MM.1S (cell line): ENCODE measurements at regions not wholly inside any gene's neighbourhood (a gene's known extent, or its start where the extent isn't known, plus 50 kb on each side); places are given as distances from the start of the nearest gene placed in this dataset.

Experiments used
- DNase-seq: peaks from one replicate; pipeline ENCODE4 v3.0.0-alpha.2; 2015
- H2AFZ ChIP-seq: fragments of 300-600 bp; sonication (generic); 2 replicates; pipeline ENCODE4 v1.6.0; 2016; ENCODE audit warnings: antibody characterized with exemption, low read length
- H3F3A ChIP-seq: fragments of 300-600 bp; sonication (generic); 2 replicates; pipeline ENCODE4 v1.6.1; 2016; ENCODE audit warnings: mild to moderate bottlenecking, antibody characterized with exemption, low read length, moderate library complexity, mixed read lengths; ENCODE audit not compliant: insufficient read depth
- H3K27ac ChIP-seq: fragments of 300-600 bp; sonication (generic); 2 replicates; pipeline ENCODE4 v1.5.1; 2016; ENCODE audit warnings: mild to moderate bottlenecking, low read length
- H3K27me3 ChIP-seq: fragments of 300-600 bp; sonication (generic); replicated peaks from 2 replicates; pipeline ENCODE4 v1.6.0; 2016; ENCODE audit warnings: low read length; ENCODE audit not compliant: insufficient read depth
- H3K36me3 ChIP-seq: fragments of 300-600 bp; sonication (generic); replicated peaks from 2 replicates; pipeline ENCODE4 v1.6.1; 2016; ENCODE audit warnings: mild to moderate bottlenecking, low read length, mixed read lengths; ENCODE audit not compliant: insufficient read depth
- H3K4me1 ChIP-seq: fragments of 300-600 bp; sonication (generic); 2 replicates; pipeline ENCODE4 v1.6.1; 2016; ENCODE audit warnings: low read length, mixed read lengths
- H3K4me2 ChIP-seq: fragments of 300-600 bp; sonication (generic); 2 replicates; pipeline ENCODE4 v1.6.0; 2016; ENCODE audit warnings: low read depth, low read length
- H3K4me3 ChIP-seq: fragments of 300-600 bp; sonication (generic); 2 replicates; pipeline ENCODE4 v1.5.1; 2016; ENCODE audit warnings: low read length, mixed read lengths
- H3K79me2 ChIP-seq: fragments of 300-600 bp; sonication (generic); 2 replicates; pipeline ENCODE4 v1.6.1; 2016; ENCODE audit warnings: mixed run types, low read length, mixed read lengths
- H3K9ac ChIP-seq: fragments of 300-600 bp; sonication (generic); 2 replicates; pipeline ENCODE4 v1.6.1; 2016; ENCODE audit warnings: low read length, mixed read lengths
- H3K9me2 ChIP-seq: fragments of 300-600 bp; sonication (generic); replicated peaks from 2 replicates; pipeline ENCODE4 v1.6.1; 2016; ENCODE audit warnings: mild to moderate bottlenecking, low read length, mixed read lengths; ENCODE audit not compliant: insufficient read depth
- H3K9me3 ChIP-seq: fragments of 300-600 bp; sonication (generic); replicated peaks from 2 replicates; pipeline ENCODE4 v1.6.1; 2016; ENCODE audit warnings: mild to moderate bottlenecking, low read length, mixed read lengths; ENCODE audit not compliant: insufficient read depth
- H4K20me1 ChIP-seq: fragments of 300-600 bp; sonication (generic); 2 replicates; pipeline ENCODE4 v1.6.1; 2016; ENCODE audit warnings: mild to moderate bottlenecking, low read length, moderate library complexity, mixed read lengths; ENCODE audit not compliant: insufficient read depth
- CTCF ChIP-seq: fragments of 300-600 bp; sonication (generic); IDR thresholded peaks from 2 replicates; pipeline ENCODE4 v1.5.1; 2016; ENCODE audit warnings: antibody characterized with exemption, low read length, mixed read lengths
- EZH2 ChIP-seq: fragments of 300-600 bp; sonication (generic); optimal IDR thresholded peaks from 2 replicates; pipeline ENCODE3; 2017; ENCODE audit warnings: low read depth, mild to moderate bottlenecking, antibody characterized with exemption, low read length, mixed read lengths
- EZH2phosphoT487 ChIP-seq: fragments of 300-600 bp; sonication (generic); IDR thresholded peaks from 2 replicates; pipeline ENCODE4 v1.6.1; 2018; ENCODE audit warnings: antibody characterized with exemption, low read length

DNA sequence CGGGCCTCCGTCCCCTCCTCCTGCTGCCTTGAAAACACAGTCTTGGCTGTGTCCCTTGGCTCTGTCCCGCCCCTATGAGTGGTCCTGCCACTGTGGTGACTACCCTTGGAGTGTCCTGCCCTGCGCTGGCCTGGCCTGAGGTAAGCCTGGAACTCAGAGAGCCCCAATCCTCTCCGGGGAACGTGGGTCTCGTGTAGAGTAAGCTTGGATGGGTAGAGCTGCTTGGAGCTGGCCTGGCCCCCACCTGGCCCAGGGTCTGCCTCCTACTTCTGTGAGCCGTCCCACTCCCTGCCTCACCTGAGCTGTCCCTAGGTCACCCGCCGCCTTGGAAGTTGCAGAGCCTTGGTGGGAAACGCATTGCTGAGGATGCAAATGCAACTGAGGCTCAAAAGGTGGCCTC is 347.1 kb downstream of the CTTN start:
- H3F3A ChIP-seq, result no peaks in the 10 kb centered on the region
- H3K36me3 ChIP-seq, result no peaks in the 10 kb centered on the region
- H3K27ac ChIP-seq, result no peak overlapping the region
- no peak for DNase-seq
- no peaks in the 10 kb centered on the region for H3K79me2 ChIP-seq
- peaks cover 64% of the 10 kb centered on the region for H3K27me3 ChIP-seq
- TF ChIP-seq EZH2phosphoT487 (no peak), EZH2 (no peak), CTCF (no peak)
- no peaks in the 10 kb centered on the region for H3K9me2 ChIP-seq
- H3K9ac ChIP-seq, result no peak overlapping the region
- no peak overlapping the region for H3K4me2 ChIP-seq
- no peak overlapping the region for H2AFZ ChIP-seq
- no peaks in the 10 kb centered on the region for H3K9me3 ChIP-seq
- H4K20me1 ChIP-seq, result no peaks in the 10 kb centered on the region
- H3K4me3 ChIP-seq, result no peak overlapping the region
- H3K4me1 ChIP-seq, result no peaks in the 10 kb centered on the region

GRCh38 chr11:70745941-70746340 is 347.6 kb downstream of the CTTN start:
- Histone ChIP-seq H3K4me2 (no peak overlapping the region), H3K4me1 (no peaks in the 10 kb centered on the region), H3K36me3 (no peaks in the 10 kb centered on the region), H3F3A (no peaks in the 10 kb centered on the region), H3K9me3 (no peaks in the 10 kb centered on the region), H3K4me3 (no peak overlapping the region), H3K79me2 (no peaks in the 10 kb centered on the region), H3K9ac (no peak overlapping the region), H2AFZ (no peak overlapping the region), H4K20me1 (no peaks in the 10 kb centered on the region), H3K9me2 (no peaks in the 10 kb centered on the region), H3K27ac (no peak overlapping the region), H3K27me3 (peaks cover 64% of the 10 kb centered on the region)
- no peak for DNase-seq
- TF ChIP-seq EZH2 (no peak), EZH2phosphoT487 (no peak), CTCF (no peak)

GRCh38 chr11:70746351-70746750 is 348.0 kb downstream of the CTTN start:
- Histone ChIP-seq H3K4me3 (no peak overlapping the region), H3K9ac (no peak overlapping the region), H3K4me2 (no peak overlapping the region), H3K36me3 (no peaks in the 10 kb centered on the region), H3K4me1 (no peaks in the 10 kb centered on the region), H3F3A (no peaks in the 10 kb centered on the region), H3K27ac (no peak overlapping the region), H2AFZ (no peak overlapping the region), H3K79me2 (no peaks in the 10 kb centered on the region), H3K27me3 (peaks cover 68% of the 10 kb centered on the region), H4K20me1 (no peaks in the 10 kb centered on the region), H3K9me3 (no peaks in the 10 kb centered on the region), H3K9me2 (no peaks in the 10 kb centered on the region)
- no peak for DNase-seq
- TF ChIP-seq CTCF (no peak), EZH2phosphoT487 (no peak), EZH2 (no peak)
